ENCODE measurements at regions not wholly inside any gene's neighbourhood (a gene's known extent, or its start where the extent isn't known, plus 50 kb on each side); places are given as distances from the start of the nearest gene placed in this dataset.

DNA sequence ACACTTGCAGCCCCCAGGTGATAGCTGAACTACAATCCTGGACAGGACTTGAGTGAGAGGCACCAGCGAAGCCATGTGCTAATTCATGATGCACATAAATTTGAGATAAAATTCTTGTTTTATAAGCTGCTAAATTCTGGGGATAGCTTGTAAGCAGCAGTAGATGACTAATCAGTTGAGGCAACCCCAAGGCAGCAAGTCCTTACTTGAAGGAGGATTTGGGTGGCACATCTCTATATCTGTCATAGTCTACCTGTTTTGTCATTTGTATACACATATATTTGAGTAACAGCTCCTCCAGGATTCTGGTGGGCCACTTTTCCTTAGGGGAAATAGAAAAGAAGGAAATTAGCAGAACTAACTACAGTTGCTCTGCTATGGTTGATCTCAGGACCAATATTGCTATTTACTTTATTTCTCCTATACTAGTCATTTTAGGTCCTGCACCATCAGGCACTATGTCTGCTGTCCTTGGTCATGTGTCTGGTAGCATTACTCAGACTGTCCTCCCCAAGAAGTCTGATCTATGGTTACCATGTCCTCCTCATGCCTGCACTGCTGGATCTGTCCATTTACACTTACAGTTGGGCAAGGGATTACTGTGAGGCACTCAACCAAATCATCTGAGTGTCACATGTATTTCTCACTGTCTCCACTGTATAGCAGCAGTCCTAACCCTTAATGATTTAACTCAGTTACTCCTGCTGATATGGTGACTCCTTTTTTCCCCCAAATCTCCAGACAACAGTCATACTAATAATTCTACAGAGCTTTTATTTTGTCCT lies 436.0 kb upstream of the CWC22 start:
- DNase-seq: no peak

DNA sequence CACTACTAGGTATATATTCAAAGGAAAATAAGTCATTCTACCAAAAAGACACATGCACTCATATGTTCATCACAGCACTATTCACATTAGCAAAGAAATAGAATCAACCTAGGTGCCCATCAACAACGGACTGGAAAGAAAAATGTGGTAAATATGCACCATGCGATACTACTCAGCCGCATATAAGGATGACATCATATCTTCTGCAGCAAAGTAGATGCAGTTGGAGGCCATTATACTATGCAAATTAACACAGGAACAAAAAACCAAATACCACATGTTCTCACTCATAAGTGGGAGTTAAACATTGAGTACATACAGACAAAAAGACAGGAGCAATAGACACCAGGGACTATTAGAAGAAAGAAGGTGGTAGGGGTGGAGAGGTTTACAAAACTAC lies 412.1 kb upstream of the CWC22 start:
- DNase-seq: no peak

DNA sequence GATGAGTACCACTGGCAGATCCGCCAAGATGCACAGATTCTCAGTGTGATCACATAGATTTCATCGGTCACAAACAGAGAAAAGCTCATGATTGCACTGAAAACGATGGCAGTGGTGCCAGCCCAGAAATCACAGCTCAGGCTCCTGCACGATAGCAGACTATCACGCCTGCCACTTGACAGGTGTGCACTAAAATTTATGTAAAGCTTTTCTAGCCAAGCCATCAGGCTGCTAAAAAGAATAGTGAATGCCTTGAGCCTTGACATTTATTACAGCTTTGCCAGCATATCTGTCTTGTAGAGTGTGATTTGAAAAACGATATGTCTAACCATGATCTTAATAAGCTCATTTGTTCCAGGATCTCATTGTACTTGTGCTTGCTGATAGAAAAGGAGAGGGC lies 409.5 kb upstream of the CWC22 start:
- DNase-seq: peak; percentile 8

DNA sequence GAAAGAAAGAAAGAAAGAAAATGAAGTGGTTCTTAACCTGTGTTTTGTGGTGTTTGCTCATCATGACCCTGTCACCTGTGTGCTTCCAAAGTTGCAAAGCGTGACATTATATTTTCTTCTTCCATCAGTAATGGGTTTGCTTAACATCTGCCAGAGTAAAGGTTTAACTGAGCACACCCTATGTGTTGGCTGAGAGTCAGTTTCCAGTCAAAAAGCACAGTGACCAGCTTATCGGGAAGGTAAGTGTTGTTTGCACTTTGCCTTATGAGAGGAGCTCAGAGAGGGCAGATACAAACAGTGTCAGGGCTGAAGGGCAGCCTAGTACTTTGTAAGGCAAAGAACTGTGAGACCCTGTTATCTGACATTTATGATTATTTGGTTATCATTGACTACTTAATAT lies 406.2 kb upstream of the CWC22 start:
- DNase-seq: no peak

DNA sequence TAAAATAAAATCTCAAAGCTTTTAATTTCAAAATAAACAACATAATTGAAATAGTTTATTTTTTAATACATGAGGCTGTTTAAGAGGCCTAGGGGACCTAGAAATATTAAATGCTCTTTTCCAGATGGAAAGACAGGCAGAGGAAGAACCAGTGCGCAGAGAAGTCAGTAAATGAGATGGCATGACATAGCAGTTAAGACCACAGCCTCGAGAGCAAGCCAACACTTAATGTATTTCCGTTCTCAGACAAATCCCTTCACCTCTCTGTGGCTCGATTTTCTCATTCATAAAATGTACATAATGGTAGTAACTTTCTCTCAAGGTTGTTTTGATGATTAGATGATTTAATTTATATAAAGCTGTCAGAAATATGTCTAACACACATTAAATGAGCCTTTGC lies 405.1 kb upstream of the CWC22 start:
- DNase-seq: no peak

DNA sequence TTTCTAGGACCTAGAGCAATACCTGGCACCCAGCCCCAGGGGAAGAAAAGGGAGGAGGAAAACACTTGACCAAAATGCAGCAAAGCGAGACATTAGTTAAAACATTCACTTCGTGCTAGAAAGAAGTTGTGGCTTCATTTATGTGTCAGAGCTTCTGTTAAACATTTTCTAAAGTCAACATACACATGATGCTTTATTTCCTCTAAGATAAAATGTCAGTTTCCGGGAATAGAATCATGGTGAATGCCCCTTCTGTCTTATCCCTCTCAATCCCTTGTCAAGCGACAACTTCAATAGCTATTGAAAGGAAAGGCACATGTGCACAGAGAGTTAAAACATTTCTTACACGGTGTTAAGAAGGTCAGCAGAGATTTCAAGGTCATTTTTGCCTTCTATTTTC lies 404.6 kb upstream of the CWC22 start:
- no peak for DNase-seq

DNA sequence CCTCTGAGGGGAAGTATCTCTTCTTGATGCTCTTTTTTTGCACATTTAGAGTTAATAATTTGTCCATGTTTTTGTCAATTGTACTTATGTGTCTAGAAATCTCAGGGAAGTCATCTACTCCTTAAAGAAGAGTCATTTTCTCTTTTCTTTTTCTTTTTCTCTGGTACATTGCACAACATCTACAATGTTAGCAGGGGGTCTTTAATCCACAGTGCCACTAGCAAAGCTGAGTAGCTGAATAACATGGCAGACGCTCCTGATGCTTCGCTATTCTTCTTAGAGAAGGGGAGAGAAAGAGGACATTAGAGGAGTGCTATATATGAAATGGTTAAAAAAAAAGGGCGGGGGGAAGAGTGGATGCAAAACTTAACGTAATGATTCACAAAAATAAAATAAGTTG lies 399.6 kb upstream of the CWC22 start:
- no peak for DNase-seq

DNA sequence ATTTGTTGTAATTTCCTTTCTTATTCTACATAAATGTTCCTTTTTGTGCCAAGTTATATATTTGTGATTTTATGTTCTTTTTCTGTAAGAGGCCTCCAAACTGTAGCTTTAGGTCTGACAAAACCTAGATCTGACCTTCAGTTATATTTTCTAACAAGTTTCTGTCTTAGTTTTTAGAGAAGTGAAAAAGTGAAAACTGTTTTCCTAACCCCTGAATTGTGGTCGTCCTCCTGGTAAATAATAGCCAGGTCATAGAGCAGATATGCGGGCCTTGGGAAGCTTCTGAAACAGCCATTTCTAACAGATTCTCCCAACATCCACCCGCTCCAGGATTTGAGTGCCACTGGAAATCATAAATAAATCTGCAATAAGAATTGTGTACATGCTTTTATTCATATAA lies 398.4 kb upstream of the CWC22 start:
- no peak for DNase-seq

DNA sequence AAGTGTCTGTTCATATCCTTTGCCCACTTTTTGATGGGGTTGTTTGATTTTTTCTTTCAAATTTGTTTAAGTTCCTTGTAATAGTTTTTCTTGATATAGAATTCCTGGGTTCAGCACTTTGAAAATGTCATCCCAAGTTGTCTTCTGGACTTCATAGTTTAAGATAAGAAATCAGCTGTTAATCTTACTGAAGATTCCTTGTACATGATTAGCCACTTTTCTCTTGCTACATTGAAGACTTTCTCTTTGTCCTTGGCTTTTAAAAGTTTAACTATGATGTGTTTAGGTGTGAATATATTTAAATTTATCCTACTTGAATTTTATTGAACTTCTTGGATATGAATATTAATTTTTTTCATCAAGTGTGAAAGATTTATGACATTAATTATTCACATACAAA lies 387.2 kb upstream of the CWC22 start:
- DNase-seq: no peak

DNA sequence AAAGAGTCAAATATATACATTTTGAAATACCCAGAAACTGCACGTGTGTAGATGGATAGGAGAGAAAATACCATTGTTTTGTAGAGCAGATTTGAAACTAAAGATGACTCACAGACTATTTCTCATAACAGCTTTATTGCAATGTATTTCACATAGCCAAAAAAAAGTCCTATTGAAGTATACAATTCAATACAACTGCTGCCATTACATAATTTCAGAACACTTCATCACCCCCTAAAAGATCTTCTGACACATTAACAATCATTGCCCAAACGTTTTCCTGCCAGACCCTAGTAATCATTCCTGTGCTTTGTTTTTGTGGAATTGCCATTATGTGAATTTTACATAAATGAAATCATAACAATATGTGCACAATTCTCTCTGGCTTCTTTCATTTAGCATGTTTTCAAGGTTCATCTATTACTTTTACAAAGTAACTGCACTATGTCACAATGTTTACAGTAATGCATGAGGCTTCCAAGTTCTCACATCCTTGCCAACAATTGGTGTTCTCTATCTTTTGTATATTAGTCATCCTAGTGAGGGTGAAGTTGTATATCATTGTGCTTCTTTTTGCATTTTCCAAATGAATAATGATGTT lies 378.6 kb upstream of the CWC22 start:
- no peak for DNase-seq

DNA sequence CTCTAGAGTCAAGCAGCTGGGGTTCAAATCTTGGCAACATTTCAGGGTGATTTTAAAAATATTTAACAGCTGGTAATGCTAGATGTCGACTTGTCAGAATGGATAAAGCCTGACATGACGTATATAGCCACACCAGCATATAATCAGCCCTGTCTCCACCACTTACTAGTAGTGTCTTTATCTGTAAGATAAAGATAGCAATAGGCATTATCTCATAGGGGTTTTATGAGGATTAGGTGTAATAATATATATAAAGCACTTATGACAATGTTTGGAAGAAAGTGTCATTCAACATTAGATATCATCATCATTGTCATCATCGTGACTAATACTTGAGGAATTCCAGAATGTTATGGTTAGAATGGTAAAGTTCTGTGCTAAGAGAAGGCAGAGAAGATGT lies 369.0 kb upstream of the CWC22 start:
- DNase-seq: no peak

DNA sequence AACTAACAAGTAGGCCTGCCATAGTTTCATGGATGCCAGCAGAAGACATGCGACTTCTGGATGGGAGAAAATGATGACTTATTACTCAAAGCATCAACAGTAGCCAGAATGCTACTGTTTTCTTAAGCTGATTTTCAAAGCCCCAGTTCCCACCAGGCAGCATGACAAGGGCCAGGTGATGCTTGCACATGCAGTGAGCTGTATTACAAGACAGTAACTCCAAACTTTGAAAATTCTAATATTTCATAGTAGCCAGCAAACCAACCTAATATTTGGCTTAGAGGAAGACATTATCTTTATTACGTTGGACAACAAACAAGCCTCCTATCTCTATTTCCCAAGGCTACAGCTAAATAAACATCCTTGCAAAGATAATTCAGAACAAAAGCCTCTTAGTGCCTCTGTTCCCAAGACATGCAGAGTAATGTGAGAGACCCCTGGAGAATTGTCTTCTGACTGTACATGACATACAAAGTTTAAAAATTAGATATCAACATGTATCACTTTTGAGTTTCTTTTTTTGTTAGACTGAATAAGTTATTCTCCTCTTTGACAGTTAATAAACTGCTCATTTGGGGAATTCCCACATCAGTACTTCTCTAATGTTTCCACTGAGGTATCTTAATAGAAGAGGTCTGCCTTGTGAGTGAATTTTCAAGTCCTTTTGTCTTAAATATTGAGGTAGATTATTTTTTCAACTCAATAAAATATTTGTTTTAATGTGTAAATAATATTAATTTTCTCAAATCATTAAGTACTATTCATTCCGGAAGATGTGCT lies 367.6 kb upstream of the CWC22 start:
- DNase-seq: no peak

DNA sequence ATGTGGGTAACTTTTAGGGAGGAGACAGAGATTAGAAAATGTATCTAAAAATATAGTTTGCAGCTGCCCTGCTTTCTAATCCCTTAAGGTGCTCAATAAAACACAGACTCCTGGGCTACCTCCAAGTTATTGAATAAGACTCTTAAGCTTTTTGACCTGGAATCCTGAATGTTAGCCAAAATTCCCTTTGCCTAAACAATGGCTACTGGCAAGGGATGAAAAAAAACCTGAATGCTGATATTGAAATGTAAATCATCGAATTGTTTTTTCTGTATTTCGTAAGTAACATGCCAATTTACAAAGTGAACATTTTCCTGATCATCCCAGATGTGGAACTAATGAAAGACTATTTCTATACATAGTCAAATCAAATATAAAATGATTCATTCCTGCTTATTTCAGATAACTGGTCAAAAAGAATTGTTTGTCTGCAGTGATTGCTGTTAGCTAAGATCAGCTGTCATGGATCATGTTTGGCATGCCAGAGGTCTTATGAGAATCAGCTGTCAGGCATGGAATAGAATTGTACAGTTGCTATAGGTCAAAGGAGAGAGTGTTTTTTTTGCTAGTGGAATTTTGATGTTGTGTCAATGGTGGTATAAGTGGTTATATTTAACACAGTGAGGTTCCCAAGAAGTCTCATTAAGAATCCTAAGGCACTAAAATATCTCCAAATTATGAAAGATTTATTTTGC lies 363.6 kb upstream of the CWC22 start:
- no peak for DNase-seq

DNA sequence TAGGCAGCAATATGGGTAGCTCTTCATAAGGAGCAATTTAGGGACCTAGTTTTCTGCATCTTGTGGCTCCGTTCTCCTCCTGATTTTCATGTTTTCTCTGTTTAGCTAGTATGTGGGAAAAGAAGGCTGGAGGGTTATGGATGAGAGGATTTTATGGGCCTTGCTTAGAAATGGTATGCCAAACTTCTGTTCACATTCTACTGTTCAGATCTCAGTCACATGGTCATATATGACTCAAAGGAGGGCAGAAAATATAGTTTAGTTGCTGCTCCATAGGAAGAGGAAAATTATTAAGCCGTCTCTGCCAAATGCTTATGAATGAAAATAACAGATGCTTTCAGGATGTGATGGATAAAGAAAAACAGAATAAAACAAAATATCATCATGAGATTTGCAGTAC lies 361.8 kb upstream of the CWC22 start:
- DNase-seq: no peak

DNA sequence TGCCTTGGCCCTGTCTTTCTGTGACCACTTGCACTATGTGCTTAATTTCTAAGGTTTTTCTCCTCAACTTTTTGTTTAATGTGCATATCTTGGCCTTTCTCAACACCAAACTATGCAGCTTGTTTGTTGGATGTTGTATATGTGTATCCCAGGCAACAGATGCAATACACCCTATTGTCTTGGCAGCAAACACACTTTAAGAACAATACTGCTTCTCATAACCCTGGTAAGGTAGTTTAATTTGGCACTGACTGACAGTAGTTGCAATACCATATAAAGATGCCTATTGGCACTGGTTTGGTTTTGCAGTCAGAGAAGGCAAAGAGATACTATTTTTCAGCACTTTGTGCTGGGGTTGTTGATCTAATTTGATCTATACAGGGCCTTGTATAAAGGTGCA lies 360.7 kb upstream of the CWC22 start:
- peak; percentile 14 for DNase-seq

DNA sequence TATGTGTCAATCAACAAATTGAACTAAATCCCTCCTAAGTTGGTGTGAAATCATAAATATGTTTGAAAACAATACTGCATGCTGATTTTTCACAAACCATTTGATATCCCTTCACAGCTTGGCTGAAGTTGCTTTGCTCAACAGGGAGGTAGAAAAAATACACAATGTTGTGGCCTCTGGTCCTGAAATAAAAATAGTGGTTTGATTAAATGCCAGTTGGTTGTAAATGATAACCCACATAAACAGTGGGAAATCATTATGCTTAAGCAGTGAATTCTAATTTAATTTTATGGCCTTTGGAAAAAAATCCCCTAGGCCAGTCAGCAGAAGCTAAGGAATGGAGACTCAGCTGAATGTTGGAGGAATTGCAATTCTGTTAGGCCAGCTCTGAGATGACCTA lies 359.4 kb upstream of the CWC22 start:
- no peak for DNase-seq

DNA sequence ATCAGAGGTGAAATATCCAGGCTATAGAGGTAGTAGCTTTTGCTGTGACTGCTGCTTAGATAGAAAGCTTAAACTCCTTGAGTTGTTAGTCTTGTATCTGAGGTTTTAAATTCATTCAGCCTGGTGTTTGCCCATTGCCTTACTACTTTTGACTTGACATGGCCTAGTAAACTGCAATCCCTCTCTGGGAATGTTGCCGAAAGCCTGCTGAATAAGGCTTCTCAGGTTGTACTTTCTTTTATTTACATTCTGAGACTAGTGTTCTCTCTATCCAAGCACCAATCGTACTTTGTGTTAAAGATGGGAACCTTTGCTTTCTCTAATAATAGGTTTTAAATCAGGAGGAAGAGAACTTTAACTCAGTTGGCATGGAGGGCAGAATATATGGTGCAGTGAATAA lies 357.6 kb upstream of the CWC22 start:
- DNase-seq: no peak

DNA sequence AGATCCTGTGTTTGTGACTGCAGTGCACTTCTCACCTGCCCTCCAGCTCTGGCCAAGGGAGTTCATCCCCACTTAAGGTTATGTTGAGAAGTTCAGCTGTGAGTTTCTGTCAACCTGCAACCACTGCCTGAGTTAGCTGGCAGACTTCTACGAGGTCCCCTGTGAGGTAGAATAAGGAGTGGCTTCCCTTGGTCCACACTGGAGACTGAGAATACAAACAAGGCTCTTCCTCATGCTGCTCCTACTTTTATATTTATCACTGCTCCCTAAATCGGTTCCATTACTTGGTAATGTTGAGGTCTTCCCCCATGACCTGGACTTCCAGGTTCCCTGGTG lies 353.2 kb upstream of the CWC22 start:
- DNase-seq: no peak

DNA sequence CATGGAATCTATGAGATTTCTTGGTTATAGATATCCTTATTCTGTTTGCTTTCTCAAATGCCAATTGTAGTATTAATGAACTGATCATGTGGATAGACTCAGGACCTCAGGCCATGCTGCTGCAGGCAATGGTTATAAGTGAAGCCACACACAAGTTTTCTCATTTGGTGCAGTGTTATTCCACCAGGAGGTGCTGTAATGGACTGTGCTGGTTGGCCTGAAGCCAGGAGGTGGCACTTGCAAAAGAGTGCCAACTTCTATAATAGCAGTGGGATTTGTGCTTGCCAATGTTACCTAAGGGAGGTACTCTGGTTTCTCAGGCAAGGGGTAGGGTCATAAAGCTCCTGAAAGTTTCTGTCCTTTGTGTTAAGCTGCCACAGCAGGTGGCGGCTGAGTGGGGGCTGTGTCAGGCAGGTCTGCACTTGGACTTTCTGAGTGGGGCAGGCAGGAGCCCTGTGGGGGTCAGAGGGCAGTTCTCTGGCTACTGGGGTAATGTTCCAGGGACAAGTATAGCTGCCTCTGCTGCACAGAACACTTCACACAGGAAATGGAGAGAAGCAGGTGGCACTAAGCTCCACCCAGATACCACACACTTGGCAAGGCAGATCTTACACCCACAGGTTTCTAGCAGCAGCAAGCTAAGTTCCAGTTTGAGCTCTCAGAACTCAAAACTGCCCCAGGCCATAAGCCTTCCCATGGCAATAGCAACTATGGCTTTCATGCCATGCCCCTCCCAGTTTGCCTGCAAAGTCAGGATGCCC lies 352.6 kb upstream of the CWC22 start:
- peak; percentile 42 for DNase-seq

DNA sequence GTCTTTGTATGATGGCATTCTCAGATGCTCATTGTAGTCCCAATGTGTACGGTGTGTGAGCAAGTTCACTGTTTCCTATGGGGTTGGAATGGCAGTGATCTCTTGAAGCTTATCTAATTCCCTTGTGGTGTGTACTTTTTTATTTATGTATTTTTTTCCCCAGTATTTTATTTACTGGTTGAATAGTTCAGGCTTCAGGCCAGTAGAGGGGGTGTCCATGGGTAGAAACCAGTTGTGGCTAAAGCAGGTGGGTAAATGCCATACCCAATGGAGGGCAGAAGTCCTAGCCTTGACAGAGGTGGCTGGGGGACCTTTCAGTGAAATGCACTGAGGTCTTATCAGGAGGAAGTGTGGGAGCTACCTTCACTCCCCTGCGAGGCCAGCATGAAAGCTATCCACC lies 351.4 kb upstream of the CWC22 start:
- DNase-seq: no peak

DNA sequence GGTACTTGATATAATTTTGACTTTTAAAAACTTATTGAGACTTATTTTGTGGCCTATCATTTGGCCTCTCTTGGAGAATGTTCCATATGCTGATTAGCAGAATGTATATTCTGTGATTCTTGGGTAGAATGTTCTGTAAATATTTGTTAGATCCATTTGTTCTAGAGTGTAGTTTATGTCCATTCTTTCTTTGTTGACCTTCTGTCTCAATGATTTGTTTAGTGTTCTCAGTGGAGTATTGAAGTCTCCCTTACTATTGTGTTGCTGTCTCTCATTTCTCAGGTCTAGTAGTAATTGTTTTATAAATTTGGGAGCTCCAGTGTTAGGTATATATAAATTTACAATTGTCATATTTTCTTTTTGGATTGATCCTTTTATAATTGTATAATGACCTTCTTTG lies 349.6 kb upstream of the CWC22 start:
- DNase-seq: no peak

DNA sequence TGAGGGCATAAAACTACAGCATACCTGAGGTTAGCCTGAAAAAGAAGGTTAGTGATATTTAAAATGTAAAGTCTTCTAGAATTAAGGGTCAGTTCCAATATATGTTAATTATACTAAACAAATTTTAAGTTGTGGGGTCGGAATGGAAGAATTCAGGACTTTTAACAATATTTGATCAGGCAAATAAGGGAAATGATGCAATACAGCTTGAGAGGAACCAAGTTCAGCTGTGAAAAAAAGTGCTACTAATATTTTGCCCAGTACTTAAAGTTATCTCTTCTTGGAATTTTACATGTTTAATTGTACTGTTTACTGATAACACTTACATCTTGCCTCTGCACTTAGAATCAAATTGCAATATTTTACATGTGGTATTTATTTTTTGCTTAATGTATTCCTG lies 345.5 kb upstream of the CWC22 start:
- DNase-seq: no peak

DNA sequence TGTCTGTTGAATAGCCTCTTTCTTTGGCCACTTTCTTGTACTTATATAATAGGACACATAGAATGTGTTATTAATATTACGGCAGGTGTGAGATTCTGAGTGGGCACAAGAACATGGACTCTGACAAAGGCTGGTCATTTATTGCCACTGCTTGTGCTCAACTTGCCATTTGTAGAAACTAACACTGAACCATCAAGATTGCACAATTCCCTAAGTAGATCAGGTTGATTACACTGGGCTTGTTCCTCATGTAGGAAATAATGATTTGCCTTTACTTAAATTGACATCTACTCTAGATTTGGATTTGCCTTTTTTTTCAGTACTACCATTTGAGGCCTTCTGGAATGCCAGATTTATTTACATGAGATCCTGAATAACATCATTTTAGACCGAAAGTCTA lies 342.7 kb upstream of the CWC22 start:
- no peak for DNase-seq
